Adipocyte (in vitro differentiated cells): ENCODE measurements at regions not wholly inside any gene's neighbourhood (a gene's known extent, or its start where the extent isn't known, plus 50 kb on each side); places are given as distances from the start of the nearest gene placed in this dataset.

Experiments
- DNase-seq: peaks from one replicate; pipeline ENCODE4 v3.0.0-alpha.2; 2015; ENCODE audit warnings: low read depth
- H3K27me3 ChIP-seq: replicated peaks from 2 replicates; pipeline ENCODE4 v1.7.0; 2013; ENCODE audit warnings: mild to moderate bottlenecking, low read length, moderate library complexity; ENCODE audit not compliant: control insufficient read depth, insufficient read depth
- H3K36me3 ChIP-seq: 2 replicates; pipeline ENCODE4 v1.7.0; 2013; ENCODE audit warnings: low read length, mild to moderate bottlenecking, moderate library complexity; ENCODE audit not compliant: control insufficient read depth, insufficient read depth, severe bottlenecking
- H3K4me1 ChIP-seq: 2 replicates; pipeline ENCODE4 v1.7.0; 2013; ENCODE audit warnings: mild to moderate bottlenecking, low read length, moderate library complexity; ENCODE audit not compliant: control insufficient read depth, insufficient read depth
- H3K4me3 ChIP-seq: 2 replicates; pipeline ENCODE4 v1.7.0; 2013; ENCODE audit warnings: mild to moderate bottlenecking, low read length, moderate library complexity
- H3K9ac ChIP-seq: 2 replicates; pipeline ENCODE4 v1.7.0; 2013; ENCODE audit warnings: mild to moderate bottlenecking, low read length, moderate library complexity
- H3K9me3 ChIP-seq: 2 replicates; pipeline ENCODE4 v1.7.0; 2013; ENCODE audit warnings: mild to moderate bottlenecking, low read length, moderate library complexity; ENCODE audit not compliant: control insufficient read depth

DNA sequence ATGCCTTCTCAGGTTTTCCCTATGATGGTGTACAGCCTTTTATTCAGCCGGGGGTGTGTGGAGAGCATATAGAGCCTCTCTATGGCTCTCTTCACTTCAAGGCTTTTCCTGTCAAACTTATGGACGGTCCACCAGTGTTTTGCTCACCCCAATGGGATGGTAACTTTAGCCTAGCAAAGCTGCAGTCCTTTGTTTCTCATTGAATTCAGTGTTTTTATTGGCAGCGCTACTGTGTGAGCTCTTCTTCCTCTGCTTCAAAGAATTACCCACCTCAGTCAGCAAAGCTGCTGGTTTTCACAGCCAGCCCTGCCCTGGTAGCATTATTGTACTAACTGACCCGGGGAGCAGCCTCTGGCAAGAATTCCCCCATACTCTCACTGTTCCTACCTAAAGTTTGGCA, 145.3 kb upstream of the RRP15 start:
- no peaks in the 10 kb centered on the region for H3K27me3 ChIP-seq
- H3K9me3 ChIP-seq, result no peaks in the 10 kb centered on the region
- H3K9ac ChIP-seq, result no peak overlapping the region
- DNase-seq, result no peak
- H3K4me1 ChIP-seq, result no peaks in the 10 kb centered on the region
- no peaks in the 10 kb centered on the region for H3K36me3 ChIP-seq
- no peak overlapping the region for H3K4me3 ChIP-seq

DNA sequence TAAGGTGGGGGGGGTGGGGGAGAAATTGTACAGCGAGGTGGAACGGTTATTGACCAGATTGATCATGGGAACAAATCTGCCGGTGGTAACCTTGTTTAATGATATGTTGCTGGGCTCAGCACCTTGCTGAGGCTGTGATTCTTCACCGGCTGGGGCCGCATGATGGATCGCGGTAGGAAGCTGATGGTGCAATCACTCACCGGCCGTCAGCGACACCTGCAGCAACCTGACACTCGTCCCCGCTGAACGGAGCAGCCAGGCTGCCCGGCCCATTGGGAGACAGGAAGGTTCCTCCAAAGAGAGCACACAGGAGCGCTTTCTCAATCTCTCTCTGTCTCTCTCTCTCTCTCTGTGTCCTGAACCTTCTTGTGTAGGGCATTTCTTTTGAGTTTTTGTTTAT, 128.5 kb upstream of the RRP15 start:
- DNase-seq, result no peak
- Histone ChIP-seq H3K4me3 (no peak overlapping the region), H3K9me3 (no peaks in the 10 kb centered on the region), H3K36me3 (no peaks in the 10 kb centered on the region), H3K27me3 (peaks cover 34% of the 10 kb centered on the region), H3K4me1 (no peaks in the 10 kb centered on the region), H3K9ac (no peak overlapping the region)

DNA sequence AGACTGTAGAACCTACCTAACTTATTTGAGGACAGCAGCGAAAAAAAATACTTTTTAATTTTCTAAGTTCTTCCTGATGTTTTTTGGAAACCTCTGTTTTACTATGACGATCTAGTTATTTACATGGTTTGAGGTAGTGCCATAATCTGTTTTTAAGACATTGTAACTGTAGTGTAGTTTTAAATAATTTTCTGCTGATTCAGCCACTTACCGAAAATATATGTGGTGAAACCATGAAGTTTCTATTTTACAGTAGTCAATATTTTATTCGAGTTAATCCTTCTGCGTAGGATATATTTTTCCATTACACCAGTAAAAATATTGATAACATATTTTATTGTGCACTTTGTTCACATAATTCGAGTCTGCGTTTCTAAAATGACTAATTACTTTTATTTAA, 121.7 kb upstream of the RRP15 start:
- no peak overlapping the region for H3K9ac ChIP-seq
- no peaks in the 10 kb centered on the region for H3K36me3 ChIP-seq
- no peak for DNase-seq
- H3K4me1 ChIP-seq, result peaks cover 8% of the 10 kb centered on the region
- H3K4me3 ChIP-seq, result no peak overlapping the region
- H3K9me3 ChIP-seq, result no peaks in the 10 kb centered on the region
- H3K27me3 ChIP-seq, result peaks cover 54% of the 10 kb centered on the region

DNA sequence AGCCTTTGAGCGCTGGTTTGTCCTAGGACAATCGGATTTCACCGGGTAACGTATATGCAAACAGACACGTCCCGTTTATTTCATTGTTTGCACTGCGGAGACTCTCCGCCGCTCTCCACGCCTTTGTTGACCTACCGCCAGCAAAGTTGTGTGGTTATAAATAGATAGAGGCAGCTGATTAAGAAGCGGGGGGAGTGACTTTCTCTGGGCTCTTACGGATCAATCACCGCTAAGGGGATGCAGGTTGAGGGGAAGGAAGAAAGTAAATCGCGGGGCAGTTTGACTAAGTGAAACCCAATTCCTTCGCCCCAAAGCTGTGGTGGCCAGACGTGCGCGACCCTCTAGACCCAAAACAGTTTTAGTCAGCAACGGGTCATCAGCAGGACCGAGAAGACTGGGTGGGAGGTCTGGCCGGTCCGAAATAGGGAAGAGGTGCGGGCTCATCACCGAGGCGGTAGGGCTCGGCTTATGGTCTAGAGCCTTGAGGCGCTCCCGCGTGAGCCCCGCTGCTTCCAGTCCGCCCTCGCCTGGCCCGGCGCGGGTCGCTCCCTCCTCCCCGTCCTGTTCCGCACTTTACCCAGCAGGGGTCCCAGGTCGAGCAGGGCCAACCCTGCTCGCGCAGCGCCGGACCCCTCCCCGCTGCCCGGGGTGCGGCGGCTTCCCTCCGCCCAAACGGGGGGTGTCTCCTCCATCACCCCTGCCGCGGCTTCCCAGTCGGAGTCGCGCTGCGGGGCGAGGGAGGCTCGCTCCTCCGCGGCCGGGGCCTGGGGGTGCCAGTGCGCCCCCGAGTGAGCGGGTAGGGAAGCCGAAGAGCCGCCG, 120.8 kb upstream of the RRP15 start:
- Histone ChIP-seq H3K27me3 (peaks cover 47% of the 10 kb centered on the region), H3K9ac (no peak overlapping the region), H3K9me3 (no peaks in the 10 kb centered on the region), H3K4me1 (peaks cover 8% of the 10 kb centered on the region), H3K36me3 (no peaks in the 10 kb centered on the region), H3K4me3 (peak overlapping the region; percentile 82)
- peak; percentile 38 for DNase-seq

DNA sequence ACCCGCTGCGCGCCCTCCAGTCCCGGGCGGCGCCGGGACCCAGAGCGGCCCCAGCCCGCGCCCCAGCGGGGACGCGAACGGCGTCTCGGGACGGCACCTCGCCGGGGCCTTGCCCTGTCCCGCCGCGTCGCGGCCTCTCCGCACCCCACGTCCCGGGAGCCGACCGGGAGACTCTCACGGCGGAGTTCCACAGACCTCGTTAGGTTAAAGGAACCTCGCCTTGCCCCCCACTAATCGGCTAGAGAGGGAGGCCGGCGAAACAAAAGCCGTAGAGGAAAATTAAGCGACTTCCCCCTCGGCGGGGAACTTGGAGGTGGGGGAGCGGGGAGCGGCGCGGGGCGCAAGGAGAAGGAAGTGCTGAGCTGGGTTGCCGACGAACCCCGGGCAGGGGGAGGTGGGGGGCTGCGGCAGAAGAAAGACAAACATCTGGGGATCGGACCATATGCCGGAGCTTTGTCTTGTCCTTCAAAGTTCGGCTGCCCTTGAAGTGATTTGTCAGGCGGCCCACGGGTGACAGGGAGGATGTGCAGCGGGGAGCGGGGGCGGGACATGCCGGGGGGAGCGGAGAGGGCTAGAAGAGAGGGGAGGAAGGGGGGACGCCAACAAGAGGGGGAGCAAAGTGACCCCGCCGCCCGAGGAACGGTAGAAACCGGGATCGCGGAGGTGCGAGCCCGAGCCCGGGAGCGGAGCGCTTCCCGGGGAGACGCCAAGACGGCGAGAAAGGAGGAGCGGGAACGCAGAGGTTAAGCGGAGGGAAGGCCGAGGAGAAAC, 120.0 kb upstream of the RRP15 start:
- Histone ChIP-seq H3K9ac (no peak overlapping the region), H3K27me3 (peaks cover 41% of the 10 kb centered on the region), H3K9me3 (no peaks in the 10 kb centered on the region), H3K4me3 (peak overlapping the region; percentile 82), H3K4me1 (peaks cover 8% of the 10 kb centered on the region), H3K36me3 (no peaks in the 10 kb centered on the region)
- DNase-seq, result peak; percentile 31

DNA sequence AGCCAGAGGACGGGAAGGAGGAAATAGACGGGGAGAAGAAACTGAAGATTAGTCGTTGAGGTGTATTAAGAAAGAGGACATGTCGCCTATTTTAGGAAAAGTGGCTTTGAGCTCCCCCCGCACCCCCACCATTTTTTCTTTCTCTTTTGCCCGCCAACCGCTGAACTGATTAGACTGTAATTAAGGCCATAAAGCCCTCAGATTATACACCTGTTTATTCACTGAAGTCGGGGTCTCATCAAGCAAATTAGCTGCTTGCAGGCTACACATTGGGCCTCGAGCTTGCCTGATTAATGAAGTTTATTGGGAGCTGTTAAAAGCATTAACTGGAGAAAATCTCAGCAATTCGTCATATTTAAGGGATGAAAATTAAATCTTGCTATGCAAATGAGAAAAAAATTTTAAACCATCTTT, 119.4 kb upstream of the RRP15 start:
- no peaks in the 10 kb centered on the region for H3K36me3 ChIP-seq
- peak; percentile 1 for DNase-seq
- H3K9me3 ChIP-seq, result no peaks in the 10 kb centered on the region
- no peak overlapping the region for H3K9ac ChIP-seq
- H3K4me1 ChIP-seq, result peaks cover 8% of the 10 kb centered on the region
- H3K27me3 ChIP-seq, result peaks cover 35% of the 10 kb centered on the region
- peak overlapping the region; percentile 82 for H3K4me3 ChIP-seq

DNA sequence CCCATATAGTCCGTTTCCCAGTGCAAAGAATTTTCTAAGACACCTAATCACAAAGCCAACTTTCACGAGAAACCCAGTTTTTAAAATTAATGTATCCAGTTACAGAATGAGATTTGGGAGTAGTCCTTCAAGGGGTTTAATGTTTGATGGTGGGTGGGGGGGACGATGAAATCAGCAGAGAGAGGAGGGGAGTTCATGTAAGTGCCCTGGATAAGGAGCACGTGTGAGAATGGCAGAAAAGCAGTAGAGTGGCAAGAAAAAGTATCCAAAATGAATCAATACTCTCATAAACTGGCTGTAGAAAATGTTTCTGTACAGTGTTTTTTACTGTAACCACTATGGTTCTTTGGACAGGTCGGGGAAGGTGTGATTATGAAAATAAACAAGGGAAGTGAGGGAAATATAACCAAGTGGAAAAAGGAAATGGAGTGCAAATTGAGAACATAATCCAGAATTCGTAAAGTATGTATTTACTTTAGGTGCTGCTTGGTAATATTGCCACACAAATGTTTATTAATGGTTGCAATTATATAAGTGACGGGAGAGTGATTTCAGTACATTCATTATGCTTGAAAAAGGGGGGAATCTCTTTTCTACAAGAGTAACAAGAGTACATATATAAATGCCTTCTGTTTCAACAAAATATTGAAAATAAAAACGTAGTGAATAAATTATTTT, 118.7 kb upstream of the RRP15 start:
- Histone ChIP-seq H3K9me3 (no peaks in the 10 kb centered on the region), H3K4me3 (no peak overlapping the region), H3K9ac (no peak overlapping the region), H3K4me1 (peaks cover 8% of the 10 kb centered on the region), H3K27me3 (peaks cover 31% of the 10 kb centered on the region), H3K36me3 (no peaks in the 10 kb centered on the region)
- no peak for DNase-seq

DNA sequence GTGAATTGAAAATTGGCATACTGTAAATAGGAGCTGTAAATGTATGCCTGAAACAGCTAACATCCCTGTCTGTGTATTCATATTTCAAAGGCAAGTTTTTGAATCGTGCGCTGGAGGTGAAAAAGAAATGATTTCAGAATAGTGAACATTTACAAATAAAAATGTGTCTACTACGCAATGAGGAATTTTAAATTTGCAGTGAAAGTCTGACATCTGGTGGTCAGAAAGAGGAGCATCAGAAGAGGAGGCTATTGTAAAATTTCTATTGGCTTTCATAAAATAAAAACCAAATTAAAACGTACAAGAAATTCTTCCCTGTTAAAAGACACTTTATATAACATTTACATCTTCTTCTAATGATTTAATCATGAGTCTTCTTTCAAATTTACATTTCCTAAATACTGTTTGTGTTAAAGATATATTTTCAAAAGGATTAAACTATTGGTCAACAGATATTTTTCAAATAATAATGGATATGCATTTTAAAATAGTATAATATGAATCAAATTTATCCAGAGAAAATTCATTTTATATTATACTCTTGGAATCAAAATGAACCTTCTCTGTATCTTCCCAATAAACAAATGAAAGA, 113.7 kb upstream of the RRP15 start:
- no peaks in the 10 kb centered on the region for H3K36me3 ChIP-seq
- no peak overlapping the region for H3K9ac ChIP-seq
- no peaks in the 10 kb centered on the region for H3K9me3 ChIP-seq
- no peaks in the 10 kb centered on the region for H3K4me1 ChIP-seq
- H3K4me3 ChIP-seq, result no peak overlapping the region
- peak; percentile 78 for DNase-seq
- H3K27me3 ChIP-seq, result peaks cover 20% of the 10 kb centered on the region

DNA sequence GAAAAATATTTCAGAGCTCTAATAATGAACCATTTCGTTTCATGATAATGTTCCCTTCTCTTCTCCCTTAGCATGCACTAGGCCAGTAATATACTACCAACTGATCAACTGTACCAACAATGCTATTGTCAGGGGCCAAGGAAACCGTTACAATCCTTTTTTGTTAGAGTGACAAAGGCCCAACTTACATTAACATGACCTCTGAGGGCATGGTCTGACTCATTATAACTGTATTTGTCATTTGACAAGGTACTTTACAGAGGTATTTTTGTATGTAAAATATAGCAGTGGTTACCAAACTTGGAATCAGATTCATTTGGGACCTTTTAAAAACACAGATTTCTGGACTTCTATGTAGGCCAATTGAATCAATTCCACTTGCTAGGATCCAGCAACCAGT, 102.6 kb upstream of the RRP15 start:
- no peaks in the 10 kb centered on the region for H3K4me1 ChIP-seq
- no peaks in the 10 kb centered on the region for H3K27me3 ChIP-seq
- no peak for DNase-seq
- H3K36me3 ChIP-seq, result no peaks in the 10 kb centered on the region
- no peak overlapping the region for H3K4me3 ChIP-seq
- no peak overlapping the region for H3K9ac ChIP-seq
- no peaks in the 10 kb centered on the region for H3K9me3 ChIP-seq

DNA sequence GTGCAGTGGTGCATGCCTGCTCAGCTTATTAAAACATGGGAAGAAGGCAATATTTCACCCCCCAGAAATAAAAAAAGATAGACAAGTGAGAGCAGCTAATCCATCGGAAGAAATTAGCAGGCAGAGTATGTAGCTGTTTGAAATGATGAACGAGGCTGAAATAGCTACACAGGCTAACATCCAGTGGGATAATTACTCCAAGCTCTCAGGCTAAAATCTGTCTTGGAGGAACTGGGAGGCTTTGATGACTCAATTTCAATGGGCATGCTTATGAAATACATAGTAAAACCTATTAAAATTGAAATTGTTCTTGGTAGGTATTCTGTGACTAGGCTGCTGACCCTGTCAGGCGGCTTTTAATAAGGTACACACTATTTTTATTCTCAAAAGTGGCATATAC, 84.1 kb upstream of the RRP15 start:
- no peak overlapping the region for H3K9ac ChIP-seq
- H3K4me3 ChIP-seq, result no peak overlapping the region
- peak; percentile 20 for DNase-seq
- H3K27me3 ChIP-seq, result peaks cover 11% of the 10 kb centered on the region
- H3K4me1 ChIP-seq, result no peaks in the 10 kb centered on the region
- no peaks in the 10 kb centered on the region for H3K36me3 ChIP-seq
- no peaks in the 10 kb centered on the region for H3K9me3 ChIP-seq

DNA sequence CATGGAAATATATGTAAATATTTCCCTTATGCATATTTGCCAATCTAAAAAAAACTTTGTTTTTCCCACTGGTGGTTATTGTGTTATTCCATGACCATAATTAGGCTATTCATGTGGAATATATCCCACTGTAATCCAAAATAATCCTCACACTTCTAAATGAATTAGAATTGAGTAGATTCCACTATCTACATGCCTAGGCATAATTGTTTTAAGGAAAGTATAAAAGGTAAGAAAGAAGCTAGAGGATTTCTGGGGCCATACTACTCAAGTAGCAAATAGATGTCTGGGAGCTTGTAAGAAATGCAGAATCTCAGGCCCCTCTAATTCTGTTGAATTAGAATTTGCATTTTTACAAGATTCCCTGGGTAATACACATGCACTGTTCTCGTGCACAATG, 83.5 kb upstream of the RRP15 start:
- DNase-seq, result no peak
- Histone ChIP-seq H3K36me3 (no peaks in the 10 kb centered on the region), H3K9me3 (no peaks in the 10 kb centered on the region), H3K27me3 (peaks cover 11% of the 10 kb centered on the region), H3K9ac (no peak overlapping the region), H3K4me3 (no peak overlapping the region), H3K4me1 (no peaks in the 10 kb centered on the region)
